OCI-LY1 (cell line): ENCODE measurements at regions not wholly inside any gene's neighbourhood (a gene's known extent, or its start where the extent isn't known, plus 50 kb on each side); places are given as distances from the start of the nearest gene placed in this dataset.

Experiments
- CTCF ChIP-seq: fragments of 200-600 bp; sonication (generic), shearing (Covaris generic); IDR thresholded peaks from 2 replicates; pipeline ENCODE4 v1.5.1; 2017; ENCODE audit warnings: mild to moderate bottlenecking, antibody characterized with exemption, low read length, moderate library complexity, mixed read lengths
- EZH2 ChIP-seq: fragments of 200-600 bp; sonication (generic), shearing (Covaris generic); IDR thresholded peaks from 2 replicates; pipeline ENCODE4 v1.8.0; 2017; ENCODE audit warnings: borderline replicate concordance, mixed run types, mild to moderate bottlenecking, antibody characterized with exemption, low read length, moderate library complexity, mixed read lengths

- no peak for TF ChIP-seq CTCF
- TF ChIP-seq EZH2, result no peak
Measured at GRCh38 chr12:89154743-89155499, 197.4 kb downstream of the DUSP6 start.
